OCI-LY1 (cell line): ENCODE measurements at regions not wholly inside any gene's neighbourhood (a gene's known extent, or its start where the extent isn't known, plus 50 kb on each side); places are given as distances from the start of the nearest gene placed in this dataset.

Experiments used
- H2AFZ ChIP-seq: fragments of 200-600 bp; sonication (generic), shearing (Covaris generic); 2 replicates; pipeline ENCODE4 v1.6.0; 2014; ENCODE audit warnings: antibody characterized with exemption, mild to moderate bottlenecking, low read length
- H3F3A ChIP-seq: fragments of 200-600 bp; sonication (generic), shearing (Covaris generic); 2 replicates; pipeline ENCODE4 v1.6.0; 2014; ENCODE audit warnings: mild to moderate bottlenecking, antibody characterized with exemption, low read length, moderate library complexity; ENCODE audit not compliant: insufficient read depth
- H3K27ac ChIP-seq: fragments of 200-600 bp; sonication (generic); 2 replicates; pipeline ENCODE4 v1.5.1; 2014; ENCODE audit warnings: low read length, mixed run types, mild to moderate bottlenecking, low read depth; ENCODE audit not compliant: poor library complexity, severe bottlenecking
- H3K27me3 ChIP-seq: fragments of 200-600 bp; sonication (generic); 2 replicates; pipeline ENCODE4 v1.6.0; 2014; ENCODE audit warnings: antibody characterized with exemption, mild to moderate bottlenecking, low read length, moderate library complexity; ENCODE audit not compliant: insufficient read depth
- H3K36me3 ChIP-seq: fragments of 200-600 bp; sonication (generic); 2 replicates; pipeline ENCODE4 v1.6.1; 2014; ENCODE audit warnings: mild to moderate bottlenecking, antibody characterized with exemption, low read length, moderate library complexity, mixed read lengths; ENCODE audit not compliant: insufficient read depth
- H3K4me1 ChIP-seq: fragments of 200-600 bp; sonication (generic); 2 replicates; pipeline ENCODE4 v1.5.1; 2014; ENCODE audit warnings: mild to moderate bottlenecking, low read length, moderate library complexity; ENCODE audit not compliant: insufficient read depth, severe bottlenecking
- H3K4me2 ChIP-seq: fragments of 200-600 bp; sonication (generic), shearing (Covaris generic); 2 replicates; pipeline ENCODE4 v1.6.1; 2014; ENCODE audit warnings: low read length
- H3K4me3 ChIP-seq: fragments of 200-600 bp; sonication (generic); 2 replicates; pipeline ENCODE4 v1.5.1; 2014; ENCODE audit warnings: low read length, low read depth, mild to moderate bottlenecking, mixed read lengths; ENCODE audit not compliant: poor library complexity, severe bottlenecking
- H3K79me2 ChIP-seq: fragments of 200-600 bp; shearing (Covaris generic); 2 replicates; pipeline ENCODE4 v1.6.1; 2016; ENCODE audit warnings: mixed run types, low read length, mixed read lengths; ENCODE audit not compliant: insufficient read depth
- H3K9ac ChIP-seq: fragments of 200-600 bp; sonication (generic), shearing (Covaris generic); 2 replicates; pipeline ENCODE4 v1.6.1; 2014; ENCODE audit warnings: mild to moderate bottlenecking, low read length, mixed read lengths
- H3K9me2 ChIP-seq: fragments of 200-600 bp; sonication (generic), shearing (Covaris generic); 2 replicates; pipeline ENCODE4 v1.6.1; 2014; ENCODE audit warnings: low read depth, mild to moderate bottlenecking, low read length, mixed read lengths
- H3K9me3 ChIP-seq: fragments of 200-600 bp; shearing (Covaris generic); 2 replicates; pipeline ENCODE4 v1.6.1; 2014; ENCODE audit warnings: low read length, mixed read lengths
- H4K20me1 ChIP-seq: fragments of 200-600 bp; sonication (generic), shearing (Covaris generic); 2 replicates; pipeline ENCODE4 v1.6.0; 2016; ENCODE audit warnings: mild to moderate bottlenecking, low read length; ENCODE audit not compliant: insufficient read depth
- EZH2 ChIP-seq: fragments of 200-600 bp; sonication (generic), shearing (Covaris generic); IDR thresholded peaks from 2 replicates; pipeline ENCODE4 v1.8.0; 2017; ENCODE audit warnings: borderline replicate concordance, mixed run types, mild to moderate bottlenecking, antibody characterized with exemption, low read length, moderate library complexity, mixed read lengths
- TF ChIP-seq, protein P1 (sequence below): fragments of 200-600 bp; sonication (generic), shearing (Covaris generic); IDR thresholded peaks from 2 replicates; pipeline ENCODE4 v1.5.1; 2017; ENCODE audit warnings: mild to moderate bottlenecking, antibody characterized with exemption, low read length, moderate library complexity, mixed read lengths

DNA sequence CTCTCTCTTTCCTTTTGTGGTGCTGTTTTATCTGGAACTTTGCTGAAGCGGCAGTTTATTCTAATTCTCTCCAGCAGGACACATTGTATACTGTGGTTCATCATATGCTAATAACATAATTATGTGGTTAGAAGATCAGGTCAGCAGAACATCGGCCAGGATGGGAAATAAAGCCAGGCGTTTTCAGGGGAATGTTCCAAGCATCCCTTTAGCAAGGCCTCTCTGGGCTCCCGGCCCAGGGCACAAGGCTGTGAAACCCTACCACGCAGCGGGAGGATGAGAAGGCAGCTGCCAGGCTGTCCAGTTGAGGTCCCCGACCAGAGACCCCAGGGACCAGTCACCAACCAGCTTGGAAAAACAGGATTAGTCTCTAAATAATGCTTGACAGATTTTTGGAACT is 112.2 kb upstream of the GALNT17 start:
- H3K4me2 ChIP-seq, result no peak overlapping the region
- no peak overlapping the region for H2AFZ ChIP-seq
- no peaks in the 10 kb centered on the region for H3K4me1 ChIP-seq
- no peaks in the 10 kb centered on the region for H3K36me3 ChIP-seq
- H3K27me3 ChIP-seq, result no peaks in the 10 kb centered on the region
- no peaks in the 10 kb centered on the region for H4K20me1 ChIP-seq
- H3K4me3 ChIP-seq, result no peak overlapping the region
- TF ChIP-seq EZH2, result no peak
- TF ChIP-seq, protein P1, sequence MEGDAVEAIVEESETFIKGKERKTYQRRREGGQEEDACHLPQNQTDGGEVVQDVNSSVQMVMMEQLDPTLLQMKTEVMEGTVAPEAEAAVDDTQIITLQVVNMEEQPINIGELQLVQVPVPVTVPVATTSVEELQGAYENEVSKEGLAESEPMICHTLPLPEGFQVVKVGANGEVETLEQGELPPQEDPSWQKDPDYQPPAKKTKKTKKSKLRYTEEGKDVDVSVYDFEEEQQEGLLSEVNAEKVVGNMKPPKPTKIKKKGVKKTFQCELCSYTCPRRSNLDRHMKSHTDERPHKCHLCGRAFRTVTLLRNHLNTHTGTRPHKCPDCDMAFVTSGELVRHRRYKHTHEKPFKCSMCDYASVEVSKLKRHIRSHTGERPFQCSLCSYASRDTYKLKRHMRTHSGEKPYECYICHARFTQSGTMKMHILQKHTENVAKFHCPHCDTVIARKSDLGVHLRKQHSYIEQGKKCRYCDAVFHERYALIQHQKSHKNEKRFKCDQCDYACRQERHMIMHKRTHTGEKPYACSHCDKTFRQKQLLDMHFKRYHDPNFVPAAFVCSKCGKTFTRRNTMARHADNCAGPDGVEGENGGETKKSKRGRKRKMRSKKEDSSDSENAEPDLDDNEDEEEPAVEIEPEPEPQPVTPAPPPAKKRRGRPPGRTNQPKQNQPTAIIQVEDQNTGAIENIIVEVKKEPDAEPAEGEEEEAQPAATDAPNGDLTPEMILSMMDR, result no peak
- H3K79me2 ChIP-seq, result no peaks in the 10 kb centered on the region
- H3K9me2 ChIP-seq, result no peaks in the 10 kb centered on the region
- H3K27ac ChIP-seq, result no peak overlapping the region
- H3K9ac ChIP-seq, result no peak overlapping the region
- no peaks in the 10 kb centered on the region for H3F3A ChIP-seq
- H3K9me3 ChIP-seq, result no peaks in the 10 kb centered on the region

DNA sequence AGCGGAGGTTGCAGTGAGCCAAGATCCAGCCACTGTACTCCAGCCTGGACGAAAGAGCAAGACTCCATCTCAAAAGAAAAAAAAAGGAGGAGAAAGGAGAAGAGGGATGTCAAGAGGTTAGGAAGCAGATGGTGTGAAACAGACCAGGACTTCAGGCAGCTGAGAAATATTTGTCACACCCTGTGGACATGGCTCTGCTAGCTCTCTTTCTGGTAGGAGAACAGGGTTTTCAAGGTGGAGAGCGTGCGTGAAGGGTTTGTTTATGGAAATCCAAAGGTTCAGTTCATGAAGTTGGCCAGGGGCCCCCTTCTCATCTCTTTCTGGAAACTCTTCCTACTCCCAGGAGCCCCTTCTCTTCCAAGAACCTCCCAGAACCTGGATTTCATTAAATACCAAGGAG is 110.8 kb upstream of the GALNT17 start:
- Histone ChIP-seq H3K27me3 (no peaks in the 10 kb centered on the region), H3K4me1 (no peaks in the 10 kb centered on the region), H3K4me3 (no peak overlapping the region), H3K79me2 (no peaks in the 10 kb centered on the region), H2AFZ (no peak overlapping the region), H3K9me2 (no peaks in the 10 kb centered on the region), H3K36me3 (no peaks in the 10 kb centered on the region), H3K27ac (no peak overlapping the region), H3K9ac (no peak overlapping the region), H3F3A (no peaks in the 10 kb centered on the region), H3K9me3 (no peaks in the 10 kb centered on the region), H4K20me1 (no peaks in the 10 kb centered on the region), H3K4me2 (no peak overlapping the region)
- TF ChIP-seq, protein P1, result no peak
- no peak for TF ChIP-seq EZH2

DNA sequence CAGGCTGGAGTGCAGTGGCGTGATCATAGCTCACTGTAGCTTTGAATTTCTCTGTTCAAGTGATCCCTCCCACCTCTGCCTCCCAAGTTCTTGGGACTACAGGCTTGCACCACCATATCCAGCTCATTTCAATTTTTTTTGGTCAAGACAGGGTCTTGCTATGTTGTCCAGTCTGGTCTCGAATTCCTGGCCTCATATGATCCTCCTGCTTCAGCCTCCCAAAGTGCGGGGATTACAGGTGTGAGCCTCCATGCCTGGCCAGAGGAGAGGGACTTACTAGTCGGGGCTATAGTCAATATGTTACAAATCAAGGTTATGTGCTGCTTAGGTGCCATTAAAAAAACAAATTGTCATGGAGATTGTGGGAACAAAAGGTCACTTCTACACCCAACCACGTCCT is 105.3 kb upstream of the GALNT17 start:
- TF ChIP-seq EZH2, result no peak
- TF ChIP-seq, protein P1, result no peak
- no peak overlapping the region for H3K4me2 ChIP-seq
- H3K27me3 ChIP-seq, result no peaks in the 10 kb centered on the region
- H4K20me1 ChIP-seq, result no peaks in the 10 kb centered on the region
- H3K36me3 ChIP-seq, result no peaks in the 10 kb centered on the region
- no peak overlapping the region for H2AFZ ChIP-seq
- no peaks in the 10 kb centered on the region for H3F3A ChIP-seq
- no peaks in the 10 kb centered on the region for H3K9me3 ChIP-seq
- H3K9me2 ChIP-seq, result no peaks in the 10 kb centered on the region
- no peak overlapping the region for H3K4me3 ChIP-seq
- no peaks in the 10 kb centered on the region for H3K4me1 ChIP-seq
- no peak overlapping the region for H3K9ac ChIP-seq
- no peaks in the 10 kb centered on the region for H3K79me2 ChIP-seq
- no peak overlapping the region for H3K27ac ChIP-seq
